H9 (cell line): ENCODE measurements at regions not wholly inside any gene's neighbourhood (a gene's known extent, or its start where the extent isn't known, plus 50 kb on each side); places are given as distances from the start of the nearest gene placed in this dataset.

Source experiments
- DNase-seq: peaks from one replicate; pipeline ENCODE4 v3.0.0-alpha.2; 2017
- H2AFZ ChIP-seq: one replicate; pipeline ENCODE4 v1.6.1; 2013; ENCODE audit warnings: mild to moderate bottlenecking, low read length, control low read depth, moderate library complexity
- H2AK5ac ChIP-seq: 2 replicates; pipeline ENCODE4 v1.6.1; 2013; ENCODE audit warnings: low read length, control low read depth, mixed read lengths; ENCODE audit not compliant: insufficient read length
- H2BK120ac ChIP-seq: one replicate; pipeline ENCODE4 v1.6.1; 2013; ENCODE audit warnings: low read depth, mild to moderate bottlenecking, low read length, control low read depth, inconsistent platforms; ENCODE audit not compliant: poor library complexity, severe bottlenecking
- H2BK12ac ChIP-seq: 2 replicates; pipeline ENCODE4 v1.6.1; 2013; ENCODE audit warnings: low read length, control low read depth, mixed read lengths, low read depth; ENCODE audit not compliant: insufficient read length
- H2BK15ac ChIP-seq: 2 replicates; pipeline ENCODE4 v1.6.1; 2013; ENCODE audit warnings: low read depth, low read length, control low read depth
- H2BK20ac ChIP-seq: one replicate; pipeline ENCODE4 v1.6.1; 2013; ENCODE audit warnings: low read depth, mild to moderate bottlenecking, low read length, control low read depth, inconsistent platforms; ENCODE audit not compliant: poor library complexity, severe bottlenecking
- H2BK5ac ChIP-seq: 2 replicates; pipeline ENCODE4 v1.6.1; 2013; ENCODE audit warnings: low read length, control low read depth, mixed read lengths; ENCODE audit not compliant: insufficient read length
- H3K14ac ChIP-seq: 2 replicates; pipeline ENCODE4 v1.6.1; 2013; ENCODE audit warnings: low read length, control low read depth; ENCODE audit not compliant: insufficient read depth
- H3K18ac ChIP-seq: 2 replicates; pipeline ENCODE4 v1.6.1; 2013; ENCODE audit warnings: low read depth, mild to moderate bottlenecking, mixed read lengths, low read length, control low read depth; ENCODE audit not compliant: insufficient read length
- H3K23ac ChIP-seq: 2 replicates; pipeline ENCODE4 v1.6.1; 2013; ENCODE audit warnings: low read length, control low read depth, mixed read lengths, low read depth; ENCODE audit not compliant: insufficient read length
- H3K23me2 ChIP-seq: 2 replicates; pipeline ENCODE4 v1.6.1; 2013; ENCODE audit warnings: low read depth, mild to moderate bottlenecking, mixed read lengths, low read length, control low read depth; ENCODE audit not compliant: insufficient read length, poor library complexity, severe bottlenecking
- H3K27ac ChIP-seq: 2 replicates; pipeline ENCODE4 v1.5.1; 2013; ENCODE audit warnings: low read length, control low read depth, mixed read lengths, low read depth; ENCODE audit not compliant: insufficient read length
- H3K27me3 ChIP-seq: 2 replicates; pipeline ENCODE4 v1.6.1; 2013; ENCODE audit warnings: low read length, control low read depth, inconsistent platforms; ENCODE audit not compliant: insufficient read depth
- H3K4ac ChIP-seq: 2 replicates; pipeline ENCODE4 v1.6.1; 2013; ENCODE audit warnings: low read depth, mild to moderate bottlenecking, control low read depth, inconsistent platforms, low read length, moderate library complexity
- H3K4me1 ChIP-seq: 2 replicates; pipeline ENCODE4 v1.6.1; 2013; ENCODE audit warnings: low read length, control low read depth, inconsistent platforms; ENCODE audit not compliant: insufficient read depth
- H3K4me2 ChIP-seq: 2 replicates; pipeline ENCODE4 v1.6.1; 2013; ENCODE audit warnings: low read length, control low read depth, mixed read lengths; ENCODE audit not compliant: insufficient read length, insufficient read depth
- H3K56ac ChIP-seq: 2 replicates; pipeline ENCODE4 v1.6.1; 2013; ENCODE audit warnings: low read depth, mild to moderate bottlenecking, mixed read lengths, low read length, control low read depth; ENCODE audit not compliant: insufficient read length
- H3K79me1 ChIP-seq: 2 replicates; pipeline ENCODE4 v1.6.1; 2013; ENCODE audit warnings: low read depth, mild to moderate bottlenecking, moderate library complexity, low read length, control low read depth, inconsistent platforms; ENCODE audit not compliant: insufficient read depth, poor library complexity, severe bottlenecking
- H3K79me2 ChIP-seq: 2 replicates; pipeline ENCODE4 v1.6.1; 2013; ENCODE audit warnings: low read length, control low read depth, inconsistent platforms; ENCODE audit not compliant: insufficient read depth
- H3K9ac ChIP-seq: 2 replicates; pipeline ENCODE4 v1.6.1; 2013; ENCODE audit warnings: low read length, control low read depth, mixed read lengths; ENCODE audit not compliant: insufficient read length; ENCODE audit errors: extremely low read depth
- H3K9me3 ChIP-seq: one replicate; pipeline ENCODE4 v1.6.1; 2013; ENCODE audit warnings: low read depth, low read length, inconsistent platforms; ENCODE audit not compliant: control insufficient read depth
- H3T11ph ChIP-seq: one replicate; pipeline ENCODE4 v1.6.1; 2013; ENCODE audit warnings: mild to moderate bottlenecking, low read length, control low read depth, inconsistent platforms
- H4K20me1 ChIP-seq: one replicate; pipeline ENCODE4 v1.6.1; 2013; ENCODE audit not compliant: control insufficient read depth, insufficient read length, insufficient read depth
- H4K5ac ChIP-seq: 2 replicates; pipeline ENCODE4 v1.6.1; 2013; ENCODE audit warnings: low read depth, mild to moderate bottlenecking, mixed read lengths, low read length, control low read depth; ENCODE audit not compliant: insufficient read length
- H4K8ac ChIP-seq: replicated peaks from 2 replicates; pipeline ENCODE4 v1.6.1; 2013; ENCODE audit warnings: low read length, control low read depth, mixed read lengths, low read depth; ENCODE audit not compliant: insufficient read length
- H4K91ac ChIP-seq: 2 replicates; pipeline ENCODE4 v1.6.1; 2013; ENCODE audit warnings: low read depth, mild to moderate bottlenecking, moderate library complexity, mixed read lengths, low read length, control low read depth; ENCODE audit not compliant: insufficient read length
- H3K27ac Mint-ChIP-seq, 3 experiments: 2 replicates in 2 of 3; 3 replicates in 1 of 3; pipeline ENCODE4 v1.8.0; 2020 to 2021; ENCODE audit warnings: mixed read lengths in 3 of 3, mild to moderate bottlenecking in 1 of 3, moderate library complexity in 1 of 3
- H3K27me3 Mint-ChIP-seq: 2 replicates; pipeline ENCODE4 v1.8.0; 2021; ENCODE audit warnings: low read depth, mild to moderate bottlenecking, moderate library complexity, mixed read lengths
- H3K36me3 Mint-ChIP-seq, 3 experiments: 2 replicates in 2 of 3; 3 replicates in 1 of 3; pipeline ENCODE4 v1.8.0; 2020 to 2021; ENCODE audit warnings: low read depth in 3 of 3, mixed read lengths in 3 of 3; ENCODE audit not compliant: insufficient read depth in 1 of 3
- H3K4me1 Mint-ChIP-seq, 2 experiments: 2 replicates each; pipeline ENCODE4 v1.8.0; 2020; ENCODE audit warnings: mixed read lengths in 2 of 2
- H3K4me3 Mint-ChIP-seq, 2 experiments: 2 replicates in 1 of 2; 3 replicates in 1 of 2; pipeline ENCODE4 v1.8.0; 2020 to 2021; ENCODE audit warnings: mild to moderate bottlenecking in 2 of 2, mixed read lengths in 2 of 2, moderate library complexity in 1 of 2
- H3K9me3 Mint-ChIP-seq, 2 experiments: 2 replicates in 1 of 2; 3 replicates in 1 of 2; pipeline ENCODE4 v1.8.0; 2020; ENCODE audit warnings: mild to moderate bottlenecking in 2 of 2, mixed read lengths in 2 of 2, moderate library complexity in 1 of 2
- WGBS: extraction: QIAGEN DNeasy Blood & Tissue Kit; methylation state at CpG from one replicate; pipeline ENCODE4 v1.1.7; 2013; ENCODE audit warnings: missing lambda C conversion rate, low lambda C conversion rate, mixed read lengths; ENCODE audit not compliant: insufficient read length; ENCODE audit errors: extremely low coverage; 5-methylcytosine and 5-hydroxymethylcytosine counted together
- TF ChIP-seq, protein P1 (sequence below): fragments of 200-600 bp; sonication (generic); conservative IDR thresholded peaks from 3 replicates; pipeline ENCODE4 v1.8.0; 2021; ENCODE audit warnings: antibody characterized with exemption, mild to moderate bottlenecking

DNA sequence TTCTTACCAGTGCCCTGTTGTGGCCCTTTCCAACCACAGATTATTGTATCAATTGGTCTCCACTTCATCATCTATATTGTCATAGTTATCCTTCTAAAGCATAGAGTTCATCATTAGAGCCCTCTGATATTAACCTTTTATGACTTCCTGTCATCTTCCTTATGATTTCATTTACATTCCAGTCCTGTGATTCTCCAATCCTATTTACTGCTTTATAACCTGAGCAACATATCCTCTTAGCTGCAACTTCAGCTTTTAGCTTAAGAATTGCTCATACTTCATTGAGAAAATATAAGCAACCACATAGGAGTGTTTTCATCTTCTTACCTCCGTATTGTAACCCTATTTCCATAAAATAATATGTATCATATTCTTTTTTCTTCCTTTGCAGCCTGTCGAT lies 252.6 kb upstream of the CENPE start:
- no peak overlapping the region for H3K23ac ChIP-seq
- no peaks in the 10 kb centered on the region for H3K79me2 ChIP-seq
- peaks cover 0 to 4% (median 1%) of the 10 kb centered on the region in 3 experiments; a peak in 1 of 7 replicates for H3K36me3 Mint-ChIP-seq
- no peak overlapping the region for H3K9ac ChIP-seq
- no peak overlapping the region for H2AK5ac ChIP-seq
- H2BK12ac ChIP-seq, result no peak overlapping the region
- H3T11ph ChIP-seq, result no peak overlapping the region
- H2BK120ac ChIP-seq, result no peak overlapping the region
- H3K56ac ChIP-seq, result no peak overlapping the region
- H4K8ac ChIP-seq, result no peak overlapping the region
- WGBS, result no CpG with 5 or more reads among the region's 2 CpGs
- H4K91ac ChIP-seq, result no peak overlapping the region
- no peak overlapping the region for H2AFZ ChIP-seq
- no peaks in the 10 kb centered on the region for H3K4me1 ChIP-seq
- H3K79me1 ChIP-seq, result no peaks in the 10 kb centered on the region
- H3K18ac ChIP-seq, result no peak overlapping the region
- H3K4ac ChIP-seq, result no peak overlapping the region
- H4K20me1 ChIP-seq, result no peaks in the 10 kb centered on the region
- H3K27ac ChIP-seq, result no peak overlapping the region
- no peak overlapping the region for H3K14ac ChIP-seq
- H3K4me2 ChIP-seq, result no peak overlapping the region
- H3K23me2 ChIP-seq, result no peaks in the 10 kb centered on the region
- H3K9me3 ChIP-seq, result no peaks in the 10 kb centered on the region
- TF ChIP-seq, protein P1, sequence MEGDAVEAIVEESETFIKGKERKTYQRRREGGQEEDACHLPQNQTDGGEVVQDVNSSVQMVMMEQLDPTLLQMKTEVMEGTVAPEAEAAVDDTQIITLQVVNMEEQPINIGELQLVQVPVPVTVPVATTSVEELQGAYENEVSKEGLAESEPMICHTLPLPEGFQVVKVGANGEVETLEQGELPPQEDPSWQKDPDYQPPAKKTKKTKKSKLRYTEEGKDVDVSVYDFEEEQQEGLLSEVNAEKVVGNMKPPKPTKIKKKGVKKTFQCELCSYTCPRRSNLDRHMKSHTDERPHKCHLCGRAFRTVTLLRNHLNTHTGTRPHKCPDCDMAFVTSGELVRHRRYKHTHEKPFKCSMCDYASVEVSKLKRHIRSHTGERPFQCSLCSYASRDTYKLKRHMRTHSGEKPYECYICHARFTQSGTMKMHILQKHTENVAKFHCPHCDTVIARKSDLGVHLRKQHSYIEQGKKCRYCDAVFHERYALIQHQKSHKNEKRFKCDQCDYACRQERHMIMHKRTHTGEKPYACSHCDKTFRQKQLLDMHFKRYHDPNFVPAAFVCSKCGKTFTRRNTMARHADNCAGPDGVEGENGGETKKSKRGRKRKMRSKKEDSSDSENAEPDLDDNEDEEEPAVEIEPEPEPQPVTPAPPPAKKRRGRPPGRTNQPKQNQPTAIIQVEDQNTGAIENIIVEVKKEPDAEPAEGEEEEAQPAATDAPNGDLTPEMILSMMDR, result no peak
- no peaks in the 10 kb centered on the region; a peak in 1 of 5 replicates for H3K9me3 Mint-ChIP-seq
- peaks cover 2 to 4% of the 10 kb centered on the region in 2 experiments; a peak in 2 of 4 replicates for H3K4me1 Mint-ChIP-seq
- no peak overlapping the region for H3K27ac Mint-ChIP-seq
- H2BK20ac ChIP-seq, result no peak overlapping the region
- H3K27me3 Mint-ChIP-seq, result no peaks in the 10 kb centered on the region
- no peak overlapping the region for H4K5ac ChIP-seq
- no peak overlapping the region for H3K4me3 Mint-ChIP-seq
- H2BK5ac ChIP-seq, result no peak overlapping the region
- H2BK15ac ChIP-seq, result no peak overlapping the region
- no peaks in the 10 kb centered on the region for H3K27me3 ChIP-seq
- DNase-seq, result no peak
